Right hindlimb (tissue), 1 donor: ENCODE measurements at regions not wholly inside any gene's neighbourhood (a gene's known extent, or its start where the extent isn't known, plus 50 kb on each side); places are given as distances from the start of the nearest gene placed in this dataset.

Experiments used
- DNase-seq: peaks from one replicate; pipeline ENCODE4 v3.0.0-alpha.2; 2018

GRCh38 chr11:95299078-95299679, 68.2 kb upstream of the SESN3 start:
- DNase-seq = no peak

GRCh38 chr11:95297680-95298452, 66.9 kb upstream of the SESN3 start:
- DNase-seq = no peak

- no peak for DNase-seq
These were observed 65.6 kb upstream of the SESN3 start for GRCh38 chr11:95296621-95297025.

GRCh38 chr11:95296165-95296564, 65.2 kb upstream of the SESN3 start:
- DNase-seq = no peak

GRCh38 chr11:95295382-95296149, 64.6 kb upstream of the SESN3 start:
- DNase-seq = no peak

DNA sequence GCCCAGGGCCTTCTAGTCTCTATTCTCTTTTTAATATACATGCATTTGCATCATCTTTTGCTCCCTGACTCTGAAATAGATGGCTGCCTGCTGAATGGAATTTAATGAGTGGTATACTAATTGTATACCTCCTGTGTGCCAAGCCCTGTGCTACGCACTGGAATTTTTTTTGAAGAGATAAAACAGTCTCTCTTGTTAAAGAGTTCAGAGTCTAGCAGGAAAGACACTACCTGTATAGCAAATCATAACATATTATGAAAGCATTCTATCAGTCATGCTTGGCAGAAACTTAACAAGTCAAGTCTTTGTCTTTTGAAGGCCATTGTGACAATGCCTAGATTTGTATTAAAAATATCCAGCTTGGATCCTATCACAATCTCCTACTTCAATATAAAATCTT, 63.7 kb upstream of the SESN3 start:
- DNase-seq = no peak

DNA sequence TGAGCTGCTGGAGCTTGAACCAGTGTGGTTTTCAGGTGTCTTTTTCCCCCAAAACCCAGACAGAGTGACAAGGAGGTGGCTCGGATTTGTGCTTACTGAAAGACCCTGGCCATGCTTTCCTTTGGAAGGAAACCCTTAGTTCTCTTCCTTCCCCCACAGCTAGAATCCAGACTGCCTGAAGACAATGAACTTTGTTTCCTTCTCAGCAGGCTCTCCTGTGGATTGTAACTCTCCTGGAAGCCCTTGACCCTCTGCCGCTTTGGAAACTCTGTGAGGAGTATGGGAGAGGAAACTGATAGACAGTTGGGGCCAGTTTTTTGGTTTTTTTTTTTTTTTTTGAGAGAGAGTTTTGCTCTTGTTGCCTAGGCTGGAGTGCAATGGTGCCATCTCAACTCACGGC, 62.1 kb upstream of the SESN3 start:
- DNase-seq = no peak

GRCh38 chr11:95291946-95292345, 60.9 kb upstream of the SESN3 start:
- no peak for DNase-seq

DNA sequence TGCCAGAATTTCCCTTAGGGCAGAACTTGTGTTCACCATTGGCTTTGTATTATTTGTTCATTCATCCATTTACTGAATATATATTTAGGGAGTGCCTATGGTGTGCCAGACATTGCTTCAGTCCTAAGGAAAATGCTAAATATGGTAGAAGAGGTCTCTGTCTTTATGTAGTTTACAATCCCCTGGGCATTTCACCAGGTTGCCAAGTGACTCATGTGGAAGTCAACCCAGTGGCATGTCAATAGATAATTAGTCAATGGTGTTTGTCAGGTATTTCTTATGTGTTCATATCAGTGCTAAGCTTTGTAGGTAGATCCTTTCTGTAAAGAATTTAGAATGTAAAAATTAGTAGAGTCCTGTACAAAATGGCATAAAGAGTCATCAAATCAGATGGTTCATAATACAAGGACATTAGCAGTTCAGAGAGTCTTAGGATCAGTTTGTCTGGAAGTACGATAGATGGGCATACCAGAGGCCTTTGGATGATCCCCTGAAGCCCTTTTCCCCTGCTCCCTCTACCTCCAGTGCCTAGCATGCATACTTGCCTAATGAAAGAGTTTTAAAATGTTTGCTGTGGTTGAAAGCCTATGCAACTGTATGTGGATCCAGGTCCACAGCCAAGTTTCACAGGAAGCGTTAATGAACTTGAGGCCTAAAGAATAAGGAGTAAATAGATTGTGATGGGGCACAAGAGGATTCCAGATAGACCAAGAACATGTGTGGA, 58.5 kb upstream of the SESN3 start:
- DNase-seq = no peak

DNA sequence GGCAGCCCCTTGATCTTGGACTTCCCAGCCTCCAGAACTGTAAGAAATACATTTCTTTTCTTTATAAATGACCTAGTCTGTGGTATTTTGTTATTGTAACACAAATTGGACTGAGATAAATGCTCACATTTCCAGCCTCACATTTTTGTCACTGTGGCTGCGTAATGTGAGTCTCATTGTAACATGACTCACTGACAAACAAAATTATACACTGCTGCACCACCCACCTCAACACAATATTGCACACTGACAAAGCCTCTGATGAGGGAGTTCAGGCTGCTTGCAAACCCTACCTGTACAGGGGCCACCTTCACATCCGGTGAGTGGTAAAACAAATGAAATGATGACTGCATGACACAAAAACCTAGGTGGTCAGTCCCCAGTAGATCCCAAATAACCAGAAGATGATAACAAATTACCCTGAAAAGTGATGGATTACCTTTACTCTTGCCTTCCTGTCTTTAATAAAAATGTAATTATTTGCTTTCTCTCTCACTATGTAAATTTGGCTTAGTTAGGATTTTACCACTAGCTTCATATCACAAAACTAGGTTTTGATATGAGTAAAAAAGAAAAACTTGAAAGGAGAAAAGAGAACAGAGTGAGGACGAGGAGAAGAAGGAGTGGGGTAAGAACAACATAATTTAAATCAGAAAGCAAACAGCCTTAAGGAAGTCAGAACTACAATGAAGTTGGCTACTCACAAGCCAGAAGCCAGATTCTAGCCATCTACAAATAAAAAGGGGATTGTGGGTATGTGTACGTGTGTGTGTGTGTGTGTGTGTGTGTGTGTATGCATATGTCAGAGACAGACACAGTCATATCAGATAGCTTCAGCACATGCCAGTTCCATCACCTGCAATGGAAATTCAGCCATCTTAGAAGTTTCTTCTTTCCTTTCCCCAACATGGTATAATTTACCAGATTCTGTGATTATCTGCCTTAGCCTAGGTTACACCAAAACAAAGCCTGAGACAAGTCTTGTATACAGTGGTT, 53.4 kb upstream of the SESN3 start:
- DNase-seq = no peak

GRCh38 chr11:95283650-95284049, 52.6 kb upstream of the SESN3 start:
- DNase-seq = no peak

DNA sequence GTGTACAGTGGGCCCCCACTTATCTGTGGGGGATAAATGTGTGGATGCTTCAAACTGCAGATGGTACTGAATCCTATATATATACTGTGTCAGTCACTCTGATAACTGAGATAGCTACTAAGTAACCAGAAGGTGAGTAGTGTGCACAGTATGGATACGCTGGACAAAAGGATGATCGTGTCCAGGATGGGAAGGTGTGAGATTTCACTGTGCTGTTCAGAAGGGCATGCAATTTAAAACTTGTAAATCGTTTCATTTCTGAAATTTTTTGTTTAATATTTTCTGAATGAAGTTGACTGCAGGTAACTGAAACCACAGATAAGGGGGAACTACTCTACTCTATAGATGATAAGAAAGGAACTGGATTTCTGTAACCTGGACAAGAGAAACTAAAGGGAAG, 52.1 kb upstream of the SESN3 start:
- DNase-seq = no peak

GRCh38 chr11:95282291-95282751, 51.3 kb upstream of the SESN3 start:
- DNase-seq = no peak
